ENCODE measurements at regions not wholly inside any gene's neighbourhood (a gene's known extent, or its start where the extent isn't known, plus 50 kb on each side); places are given as distances from the start of the nearest gene placed in this dataset.
"Not testable (repeated sequence)": the region's sequence is repeated elsewhere in the genome, so short reads cannot be mapped to it uniquely, and the experiment has no call there.

DNA sequence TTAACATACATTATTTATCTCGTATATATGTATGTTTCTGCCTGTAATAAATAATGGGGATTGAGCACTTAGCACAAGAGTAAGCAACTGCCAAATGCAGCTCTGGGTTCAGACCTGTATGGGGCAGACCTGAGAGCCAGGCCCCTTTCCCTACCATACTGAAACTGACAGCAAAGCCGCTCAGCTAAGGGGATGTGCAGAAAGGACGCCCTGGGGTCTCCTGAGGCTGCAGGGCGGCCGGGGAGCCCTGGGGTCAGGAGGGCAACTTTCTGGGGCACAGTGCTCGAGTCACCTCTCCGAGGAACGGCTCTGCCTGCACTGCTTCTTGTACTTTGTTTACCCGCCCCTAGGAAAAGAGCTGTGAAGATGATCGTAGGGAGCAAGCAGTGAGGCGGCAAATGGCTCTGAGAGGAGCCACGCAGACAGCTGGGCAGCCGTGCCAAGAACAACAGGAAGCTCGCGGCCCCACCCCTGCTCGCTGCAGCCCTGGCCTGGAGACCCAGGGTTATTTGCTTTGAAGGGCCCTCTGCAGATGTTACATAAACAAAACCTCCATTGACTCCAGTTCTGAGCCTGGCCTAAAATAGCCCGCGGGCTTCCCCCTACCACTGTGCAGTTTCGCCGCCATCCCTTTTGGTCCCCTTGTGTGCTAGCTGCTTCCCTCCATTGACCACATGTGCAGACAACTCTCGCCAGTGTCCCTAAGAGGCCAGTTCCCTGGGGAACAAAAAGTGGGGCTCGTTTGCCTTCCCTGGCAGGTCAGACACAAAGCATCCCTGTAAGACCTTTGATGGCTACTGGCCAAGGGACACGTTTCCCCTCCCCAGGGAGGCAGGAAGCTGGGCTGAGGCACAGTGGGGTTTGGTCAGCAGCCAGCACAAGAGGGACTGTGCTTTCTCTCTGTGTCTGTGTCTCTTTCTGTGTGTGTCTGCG lies 111.3 kb upstream of the LNX1 start:
- POLR2A ChIA-PET, result interaction anchor here (0.6 to 0.8 kb wide), 2 partner anchors 14 to 57 kb away, joined by 3 read pairs; no protein-coding TSS in a partner anchor
- Histone ChIP-seq H3K27ac (ENCODE audit: insufficient read depth in 1 of 2, low read depth in 1 of 2, low read length in 2 of 2, poor library complexity in 1 of 2, severe bottlenecking in 2 of 2) (peak overlapping the region in 1 of 2 experiments; percentile 7), H3K4me1 (ENCODE audit: control extremely low read depth in 1 of 4, control insufficient read depth in 4 of 4, insufficient read depth in 4 of 4, low read length in 3 of 4) (peaks cover 2 to 20% (median 15%) of the 10 kb centered on the region in 4 experiments), H3K9me3 (ENCODE audit: control extremely low read depth in 1 of 5, control insufficient read depth in 4 of 5, insufficient read depth in 2 of 5, low read depth in 1 of 5, low read length in 4 of 5) (peaks cover 0 to 2% (median 0%) of the 10 kb centered on the region in 5 experiments), H3K36me3 (ENCODE audit: control insufficient read depth in 4 of 4, insufficient read depth in 4 of 4, low read length in 3 of 4) (no peaks in the 10 kb centered on the region), H3K4me3 (ENCODE audit: control insufficient read depth in 1 of 7, extremely low read depth in 1 of 7, insufficient read depth in 4 of 7, low read depth in 2 of 7, low read length in 6 of 7) (peak overlapping the region in 6 of 7 experiments; percentile 3 to 70 (median 44)), H3K27me3 (replicated peaks in 2 of 5; ENCODE audit: control insufficient read depth in 4 of 5, insufficient read depth in 5 of 5, low read length in 4 of 5) (no peaks in the 10 kb centered on the region)
- DNase-seq, result peak; percentile 23 to 78 (median 64)
- 5% methylated on average over 17 of the region's 24 CpGs for WGBS (ENCODE audit: insufficient coverage)
- CTCF ChIA-PET, result interaction anchor here (0.8 to 2.0 kb wide), 6 partner anchors 9 to 531 kb away, joined by 3 to 10 read pairs (median 4); no protein-coding TSS in a partner anchor

DNA sequence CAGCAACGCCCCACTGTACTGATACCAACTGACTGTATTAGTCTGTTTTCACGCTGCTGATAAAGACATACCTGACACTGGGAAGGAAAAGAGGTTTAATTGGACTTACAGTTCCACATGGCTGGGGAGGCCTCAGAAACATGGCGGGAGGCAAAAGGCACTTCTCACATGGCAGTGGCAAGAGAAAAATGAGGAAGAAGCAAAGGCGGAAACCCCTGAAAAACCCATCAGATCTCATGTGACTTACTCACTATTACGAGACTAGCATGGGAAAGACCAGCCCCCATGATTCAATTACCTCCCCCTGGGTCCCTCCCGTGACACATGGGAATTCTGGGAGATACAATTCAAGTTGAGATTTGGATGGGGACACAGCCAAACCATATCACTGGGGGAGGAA lies 110.0 kb upstream of the LNX1 start:
- H3K9me3 ChIP-seq (ENCODE audit: control extremely low read depth in 1 of 5, control insufficient read depth in 4 of 5, insufficient read depth in 2 of 5, low read depth in 1 of 5, low read length in 4 of 5); H3K4me3 ChIP-seq (ENCODE audit: control insufficient read depth in 1 of 7, extremely low read depth in 1 of 7, insufficient read depth in 4 of 7, low read depth in 2 of 7, low read length in 6 of 7); H3K27ac ChIP-seq (ENCODE audit: insufficient read depth in 1 of 2, low read depth in 1 of 2, low read length in 2 of 2, poor library complexity in 1 of 2, severe bottlenecking in 2 of 2); H3K36me3 ChIP-seq (ENCODE audit: control insufficient read depth in 4 of 4, insufficient read depth in 4 of 4, low read length in 3 of 4); POLR2A ChIA-PET; H3K27me3 ChIP-seq (replicated peaks in 2 of 5; ENCODE audit: control insufficient read depth in 4 of 5, insufficient read depth in 5 of 5, low read length in 4 of 5); CTCF ChIA-PET: not testable (repeated sequence)
- peaks cover 2 to 20% (median 15%) of the 10 kb centered on the region in 4 experiments for H3K4me1 ChIP-seq (ENCODE audit: control extremely low read depth in 1 of 4, control insufficient read depth in 4 of 4, insufficient read depth in 4 of 4, low read length in 3 of 4)
- WGBS (ENCODE audit: insufficient coverage), result 100% methylated on average over 4 of the region's 6 CpGs
- peak in 1 of 3 donors; percentile 45 for DNase-seq

DNA sequence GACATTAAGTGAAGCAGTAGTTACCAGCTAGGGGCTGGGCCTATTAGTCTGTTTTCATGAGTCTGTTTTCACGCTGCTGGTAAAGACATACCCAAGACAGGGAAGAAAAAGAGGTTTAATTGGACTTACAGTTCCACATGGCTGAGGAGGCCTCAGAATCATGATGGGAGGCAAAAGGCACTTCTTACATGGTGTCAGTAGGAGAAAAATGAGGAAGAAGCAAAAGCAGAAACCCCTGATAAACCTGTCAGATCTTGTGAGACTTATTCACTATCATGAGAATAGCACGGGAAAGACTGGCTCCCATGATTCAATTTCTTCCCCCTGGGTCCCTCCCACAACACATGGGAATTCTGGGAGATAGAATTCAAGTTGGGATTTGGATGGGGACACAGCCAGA lies 108.0 kb upstream of the LNX1 start:
- POLR2A ChIA-PET; H3K27me3 ChIP-seq (replicated peaks in 2 of 5; ENCODE audit: control insufficient read depth in 4 of 5, insufficient read depth in 5 of 5, low read length in 4 of 5); H3K27ac ChIP-seq (ENCODE audit: insufficient read depth in 1 of 2, low read depth in 1 of 2, low read length in 2 of 2, poor library complexity in 1 of 2, severe bottlenecking in 2 of 2); H3K36me3 ChIP-seq (ENCODE audit: control insufficient read depth in 4 of 4, insufficient read depth in 4 of 4, low read length in 3 of 4); CTCF ChIA-PET; H3K9me3 ChIP-seq (ENCODE audit: control extremely low read depth in 1 of 5, control insufficient read depth in 4 of 5, insufficient read depth in 2 of 5, low read depth in 1 of 5, low read length in 4 of 5); H3K4me3 ChIP-seq (ENCODE audit: control insufficient read depth in 1 of 7, extremely low read depth in 1 of 7, insufficient read depth in 4 of 7, low read depth in 2 of 7, low read length in 6 of 7): not testable (repeated sequence)
- WGBS (ENCODE audit: insufficient coverage), result 50% methylated on average over 2 of the region's 2 CpGs
- DNase-seq, result peak in 2 of 3 donors; percentile 40 to 56
- peaks cover 2 to 18% (median 15%) of the 10 kb centered on the region in 4 experiments for H3K4me1 ChIP-seq (ENCODE audit: control extremely low read depth in 1 of 4, control insufficient read depth in 4 of 4, insufficient read depth in 4 of 4, low read length in 3 of 4)

DNA sequence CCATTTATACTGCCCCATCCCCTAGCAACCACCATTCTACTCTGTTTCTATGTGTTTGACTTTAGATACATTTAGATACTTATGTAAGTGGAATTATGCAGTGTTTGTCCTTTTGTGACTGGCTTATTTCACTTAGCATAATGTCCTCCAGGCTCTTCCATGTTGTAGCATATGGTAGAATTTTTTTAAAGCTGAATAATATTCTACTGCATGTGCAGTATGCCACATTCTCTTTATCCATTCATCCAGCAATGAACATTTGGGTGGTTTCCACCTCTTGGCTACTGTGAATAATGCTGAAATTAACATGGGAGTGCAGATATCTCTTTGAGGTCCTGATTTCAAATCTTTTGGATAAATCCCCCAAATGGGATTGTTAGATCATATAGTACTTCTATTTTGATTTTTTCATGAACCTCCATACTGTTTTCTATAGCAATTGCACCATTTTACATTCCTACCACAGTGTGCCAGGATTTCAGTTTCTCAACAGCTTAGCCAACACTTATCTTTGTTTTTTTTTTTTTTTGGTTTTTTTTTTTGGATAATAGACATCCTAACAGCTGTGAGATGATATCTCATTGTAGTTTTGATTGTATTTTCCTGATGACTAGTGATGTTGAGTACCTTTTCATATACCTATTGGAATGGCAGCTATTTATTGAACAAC lies 105.9 kb upstream of the LNX1 start:
- CTCF ChIA-PET, result interaction anchor here (1.2 to 1.5 kb wide), 2 partner anchors 10 to 13 kb away, joined by 3 to 7 read pairs; no protein-coding TSS in a partner anchor
- H3K27ac ChIP-seq (ENCODE audit: insufficient read depth in 1 of 2, low read depth in 1 of 2, low read length in 2 of 2, poor library complexity in 1 of 2, severe bottlenecking in 2 of 2), result no peak overlapping the region
- H3K27me3 ChIP-seq (replicated peaks in 2 of 5; ENCODE audit: control insufficient read depth in 4 of 5, insufficient read depth in 5 of 5, low read length in 4 of 5), result no peaks in the 10 kb centered on the region
- H3K36me3 ChIP-seq (ENCODE audit: control insufficient read depth in 4 of 4, insufficient read depth in 4 of 4, low read length in 3 of 4), result no peaks in the 10 kb centered on the region
- H3K4me1 ChIP-seq (ENCODE audit: control extremely low read depth in 1 of 4, control insufficient read depth in 4 of 4, insufficient read depth in 4 of 4, low read length in 3 of 4), result peaks cover 0 to 3% (median under 1%) of the 10 kb centered on the region in 4 experiments
- H3K4me3 ChIP-seq (ENCODE audit: control insufficient read depth in 1 of 7, extremely low read depth in 1 of 7, insufficient read depth in 4 of 7, low read depth in 2 of 7, low read length in 6 of 7), result no peak overlapping the region
- H3K9me3 ChIP-seq (ENCODE audit: control extremely low read depth in 1 of 5, control insufficient read depth in 4 of 5, insufficient read depth in 2 of 5, low read depth in 1 of 5, low read length in 4 of 5), result peaks cover 0 to 3% (median 0%) of the 10 kb centered on the region in 5 experiments
- POLR2A ChIA-PET, result no interaction called here
- no peak for DNase-seq

DNA sequence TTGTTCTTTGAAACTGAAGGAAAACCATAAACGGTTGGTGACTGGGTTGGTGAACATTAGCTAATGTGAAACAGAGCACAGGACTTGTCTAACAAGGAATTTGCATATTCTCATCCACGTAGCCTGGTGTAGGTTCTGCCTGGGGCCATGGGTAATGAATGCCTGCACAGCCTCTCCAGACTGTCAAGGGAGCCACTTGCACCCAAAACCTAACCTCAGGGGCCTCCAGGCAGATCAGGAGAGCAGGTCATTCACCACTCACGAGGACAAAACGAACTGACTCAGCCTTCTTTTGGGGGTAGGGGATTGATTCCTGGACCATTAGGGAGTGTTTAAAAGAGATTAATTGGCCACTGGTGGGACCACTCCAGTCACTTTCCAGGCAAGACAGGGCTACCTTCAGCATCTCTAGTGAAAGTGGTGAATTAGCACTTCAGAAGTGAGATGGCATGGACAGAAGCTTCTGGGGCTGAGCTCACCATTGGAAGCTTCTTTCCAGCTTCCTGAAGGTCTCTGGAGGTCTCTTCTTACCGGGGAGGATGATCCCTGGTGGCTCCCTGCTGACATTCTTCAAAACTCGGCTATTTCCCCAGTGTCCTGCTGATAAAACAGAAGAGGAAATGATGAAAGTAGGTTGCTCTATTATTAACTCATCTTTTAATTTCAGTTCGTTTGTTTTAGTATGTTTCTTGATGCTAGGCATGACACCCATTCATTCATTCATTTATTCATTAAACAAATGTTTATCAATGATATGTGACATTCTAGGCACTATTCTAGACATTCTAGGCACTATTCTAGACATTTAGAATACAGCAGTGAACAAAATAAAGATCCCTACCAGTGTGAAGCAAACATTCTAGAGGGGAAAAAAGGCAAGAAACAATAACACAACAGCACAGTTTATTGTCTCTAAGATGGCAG lies 104.5 kb upstream of the LNX1 start:
- Histone ChIP-seq H3K36me3 (ENCODE audit: control insufficient read depth in 4 of 4, insufficient read depth in 4 of 4, low read length in 3 of 4) (no peaks in the 10 kb centered on the region), H3K9me3 (ENCODE audit: control extremely low read depth in 1 of 5, control insufficient read depth in 4 of 5, insufficient read depth in 2 of 5, low read depth in 1 of 5, low read length in 4 of 5) (peaks cover 0 to 3% (median 0%) of the 10 kb centered on the region in 5 experiments), H3K27ac (ENCODE audit: insufficient read depth in 1 of 2, low read depth in 1 of 2, low read length in 2 of 2, poor library complexity in 1 of 2, severe bottlenecking in 2 of 2) (no peak overlapping the region), H3K27me3 (replicated peaks in 2 of 5; ENCODE audit: control insufficient read depth in 4 of 5, insufficient read depth in 5 of 5, low read length in 4 of 5) (no peaks in the 10 kb centered on the region), H3K4me1 (ENCODE audit: control extremely low read depth in 1 of 4, control insufficient read depth in 4 of 4, insufficient read depth in 4 of 4, low read length in 3 of 4) (peaks cover 0 to 3% (median 0%) of the 10 kb centered on the region in 4 experiments), H3K4me3 (ENCODE audit: control insufficient read depth in 1 of 7, extremely low read depth in 1 of 7, insufficient read depth in 4 of 7, low read depth in 2 of 7, low read length in 6 of 7) (no peak overlapping the region)
- 92% methylated on average over 3 of the region's 7 CpGs for WGBS (ENCODE audit: insufficient coverage)
- ChIA-PET CTCF (no interaction called here), POLR2A (no interaction called here)
- no peak for DNase-seq

DNA sequence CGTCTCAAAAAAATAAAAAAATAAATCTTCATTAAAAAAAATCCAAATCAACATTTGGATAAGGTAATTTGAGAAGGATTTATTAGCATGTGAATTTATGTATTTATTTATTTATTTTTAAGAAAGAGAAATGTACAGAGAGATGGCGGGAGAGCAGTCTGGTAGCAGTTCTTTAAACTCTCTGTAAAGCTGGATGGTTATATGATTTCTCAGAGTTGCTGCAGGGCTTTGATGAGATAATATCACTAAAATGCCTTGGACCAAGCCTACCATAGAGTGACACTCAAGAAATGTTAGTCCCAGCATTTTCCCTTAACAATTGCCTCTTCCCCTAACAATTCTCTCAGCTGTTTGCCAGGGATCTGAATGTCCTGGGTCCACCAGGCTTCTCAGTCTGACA lies 103.4 kb upstream of the LNX1 start:
- ChIA-PET POLR2A (interaction anchor here (0.6 kb wide), 1 partner anchor 518 kb away, joined by 3 read pairs; no protein-coding TSS in a partner anchor), CTCF (no interaction called here)
- Histone ChIP-seq H3K4me1 (ENCODE audit: control extremely low read depth in 1 of 4, control insufficient read depth in 4 of 4, insufficient read depth in 4 of 4, low read length in 3 of 4) (peaks cover 4 to 6% (median 4%) of the 10 kb centered on the region in 4 experiments), H3K27me3 (replicated peaks in 2 of 5; ENCODE audit: control insufficient read depth in 4 of 5, insufficient read depth in 5 of 5, low read length in 4 of 5) (no peaks in the 10 kb centered on the region), H3K27ac (ENCODE audit: insufficient read depth in 1 of 2, low read depth in 1 of 2, low read length in 2 of 2, poor library complexity in 1 of 2, severe bottlenecking in 2 of 2) (no peak overlapping the region), H3K4me3 (ENCODE audit: control insufficient read depth in 1 of 7, extremely low read depth in 1 of 7, insufficient read depth in 4 of 7, low read depth in 2 of 7, low read length in 6 of 7) (no peak overlapping the region), H3K9me3 (ENCODE audit: control extremely low read depth in 1 of 5, control insufficient read depth in 4 of 5, insufficient read depth in 2 of 5, low read depth in 1 of 5, low read length in 4 of 5) (peaks cover 0 to 3% (median 0%) of the 10 kb centered on the region in 5 experiments), H3K36me3 (ENCODE audit: control insufficient read depth in 4 of 4, insufficient read depth in 4 of 4, low read length in 3 of 4) (no peaks in the 10 kb centered on the region)
- WGBS (ENCODE audit: insufficient coverage), result no CpG with 5 or more reads among the region's 2 CpGs
- DNase-seq, result no peak

Data from common myeloid progenitor, CD34-positive (primary cell).